ENCODE measurements at regions not wholly inside any gene's neighbourhood (a gene's known extent, or its start where the extent isn't known, plus 50 kb on each side); places are given as distances from the start of the nearest gene placed in this dataset.
"Not testable (repeated sequence)": the region's sequence is repeated elsewhere in the genome, so short reads cannot be mapped to it uniquely, and the experiment has no call there.

GRCh38 chr10:28444031-28444430 is 88.9 kb upstream of the WAC start:
- no peak for DNase-seq (ENCODE audit: low read depth)

- DNase-seq (ENCODE audit: low read depth) = no peak
Measured at GRCh38 chr10:28445516-28445915, 87.4 kb upstream of the WAC start.

- DNase-seq (ENCODE audit: low read depth) = no peak
Measured at GRCh38 chr10:28449382-28449781, 83.5 kb upstream of the WAC start.

DNA sequence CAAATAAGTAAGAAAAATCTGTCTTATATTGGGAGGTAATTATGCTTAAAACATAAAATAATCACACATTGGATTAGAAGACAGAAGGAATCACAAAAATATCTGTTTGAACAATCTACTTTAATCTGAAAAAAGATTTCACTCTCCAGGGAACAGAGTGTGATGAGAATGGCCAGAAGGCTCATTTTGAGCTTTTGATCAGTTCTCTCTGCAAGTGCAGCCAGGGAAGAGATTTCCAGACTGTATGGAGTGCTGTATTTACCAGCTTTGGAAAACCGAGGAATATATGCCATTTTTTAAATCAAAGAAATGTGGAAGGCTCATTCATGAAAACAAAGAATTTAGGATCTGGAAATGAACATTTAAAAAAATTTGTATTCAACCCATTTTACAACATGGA is 83.0 kb upstream of the WAC start:
- no peak for DNase-seq (ENCODE audit: low read depth)

- no peak for DNase-seq (ENCODE audit: low read depth)
Measured at GRCh38 chr10:28453926-28454325, 79.0 kb upstream of the WAC start.

DNA sequence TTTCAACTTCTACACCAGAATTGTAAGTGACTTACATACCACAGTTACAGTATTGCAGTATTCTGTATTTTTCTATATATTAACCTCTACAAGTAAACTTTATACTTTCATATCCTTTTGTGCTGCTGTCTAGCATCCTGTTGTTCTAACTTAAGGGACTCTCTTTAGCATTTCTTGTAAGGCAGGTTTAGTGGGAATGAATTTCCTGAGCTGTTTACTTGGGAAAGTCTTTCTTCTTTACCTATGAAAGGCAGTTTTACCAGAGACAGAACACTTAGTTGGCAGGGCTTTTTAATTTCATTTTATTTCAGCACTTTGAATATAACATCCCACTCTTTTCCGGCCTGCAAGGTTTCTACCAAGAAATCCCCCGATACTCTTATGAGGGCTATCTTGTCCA is 75.8 kb upstream of the WAC start:
- DNase-seq (ENCODE audit: low read depth) = no peak

- not testable (repeated sequence) for DNase-seq (ENCODE audit: low read depth)
Measured at GRCh38 chr10:28457873-28458272, 75.0 kb upstream of the WAC start.

- no peak for DNase-seq (ENCODE audit: low read depth)
Measured at GRCh38 chr10:28459453-28460144, 73.3 kb upstream of the WAC start.

GRCh38 chr10:28463141-28463540 is 69.8 kb upstream of the WAC start:
- DNase-seq (ENCODE audit: low read depth) = no peak

GRCh38 chr10:28463676-28464395 is 69.1 kb upstream of the WAC start:
- DNase-seq (ENCODE audit: low read depth) = no peak

DNA sequence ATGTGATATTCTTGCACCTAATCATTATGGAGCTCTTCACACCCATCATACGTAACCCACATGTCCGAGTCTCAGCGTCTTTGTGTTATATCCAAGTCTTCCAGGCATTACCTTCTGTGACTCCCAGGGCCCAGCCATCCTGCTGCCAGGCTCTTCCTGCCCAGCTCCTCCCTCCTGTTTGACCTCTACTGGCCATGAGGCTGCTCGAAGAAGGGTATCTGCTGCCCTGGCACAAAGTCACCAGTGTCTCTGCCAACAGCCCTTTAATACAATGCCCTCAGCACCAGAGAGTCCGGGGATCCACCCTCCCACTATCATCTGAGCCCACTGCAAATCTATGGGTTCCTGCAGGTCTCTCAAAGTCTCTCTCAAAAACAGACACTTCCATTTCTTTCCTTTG is 65.3 kb upstream of the WAC start:
- no peak for DNase-seq (ENCODE audit: low read depth)

DNA sequence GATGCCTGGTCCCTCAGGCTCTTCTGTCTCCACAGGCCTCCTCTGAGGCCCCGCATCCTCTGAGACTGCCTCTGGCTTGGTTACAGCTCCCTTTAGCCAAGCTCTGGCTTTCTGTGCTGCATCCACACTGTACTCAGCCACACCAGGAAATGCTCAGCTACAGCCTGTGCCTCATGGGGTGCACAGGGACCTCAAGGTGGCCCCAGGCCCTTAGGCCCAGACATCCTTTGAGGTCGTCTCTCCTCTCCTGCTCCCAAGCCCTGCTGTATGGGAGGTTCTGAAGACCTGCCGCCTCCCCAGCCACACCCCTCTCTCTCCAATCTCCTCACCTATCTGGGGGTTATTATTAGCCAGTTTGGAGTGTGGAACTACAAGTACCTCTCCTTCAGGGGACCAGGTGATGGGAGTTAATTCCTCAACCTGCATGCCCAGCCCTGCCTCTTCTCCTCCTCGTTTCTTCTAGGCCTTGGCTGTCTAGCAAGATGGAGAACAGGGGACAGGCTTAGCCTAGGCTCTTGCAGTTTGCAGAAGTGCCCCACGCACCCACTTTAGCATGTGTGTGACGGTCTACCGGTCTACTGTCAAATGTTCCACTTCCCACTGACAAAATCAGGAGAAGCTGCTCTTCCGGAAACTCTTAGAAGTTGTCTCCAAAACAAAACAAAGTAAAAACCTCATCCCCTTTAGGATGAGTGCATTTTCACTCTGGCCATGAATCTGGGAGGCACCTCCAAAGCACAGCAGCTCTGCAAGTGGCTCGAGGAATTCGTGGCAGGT is 64.0 kb upstream of the WAC start:
- no peak for DNase-seq (ENCODE audit: low read depth)

GRCh38 chr10:28470873-28471651 is 61.9 kb upstream of the WAC start:
- DNase-seq (ENCODE audit: low read depth) = no peak

GRCh38 chr10:28471652-28472050 is 61.3 kb upstream of the WAC start:
- no peak for DNase-seq (ENCODE audit: low read depth)

GRCh38 chr10:28478646-28479045 is 54.3 kb upstream of the WAC start:
- no peak for DNase-seq (ENCODE audit: low read depth)

- no peak for DNase-seq (ENCODE audit: low read depth)
Measured at GRCh38 chr10:28479425-28479865, 53.5 kb upstream of the WAC start.

DNA sequence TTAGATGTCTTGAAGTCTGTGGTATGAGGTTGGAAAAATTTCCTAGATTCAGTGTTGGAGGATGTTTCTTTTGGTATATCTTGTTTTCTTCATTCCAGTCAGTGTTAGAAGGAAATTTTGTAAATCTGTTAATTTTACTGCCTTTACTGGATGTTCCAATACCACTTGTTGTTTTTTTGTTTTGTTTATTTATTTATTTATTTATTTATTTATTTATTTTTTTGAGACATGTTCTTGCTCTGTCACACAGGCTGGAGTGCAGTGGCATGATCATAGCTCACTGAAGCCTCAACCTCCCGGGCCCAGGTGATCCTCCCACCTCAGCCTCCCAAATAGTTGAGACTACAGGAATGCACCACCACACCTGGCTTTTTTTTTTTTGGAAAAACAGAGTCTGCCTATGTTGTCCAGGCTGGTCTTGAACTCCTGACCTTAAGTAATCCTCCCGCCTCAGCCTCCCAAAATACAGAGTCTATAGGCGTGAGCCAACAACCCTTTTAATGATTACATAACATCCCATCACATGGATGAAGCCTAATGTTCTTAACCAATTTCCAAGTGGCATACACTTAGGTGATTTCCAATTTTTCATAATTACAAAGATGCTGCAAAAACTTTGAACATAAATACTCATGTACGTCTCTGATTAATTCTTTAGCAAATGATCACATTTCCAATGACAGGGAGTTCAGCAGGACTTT is 52.8 kb upstream of the WAC start:
- no peak for DNase-seq (ENCODE audit: low read depth)

GRCh38 chr10:28480628-28480965 is 52.3 kb upstream of the WAC start:
- DNase-seq (ENCODE audit: low read depth) = no peak

- not testable (repeated sequence) for DNase-seq (ENCODE audit: low read depth)
Measured at GRCh38 chr10:28481346-28481745, 51.6 kb upstream of the WAC start.

DNA sequence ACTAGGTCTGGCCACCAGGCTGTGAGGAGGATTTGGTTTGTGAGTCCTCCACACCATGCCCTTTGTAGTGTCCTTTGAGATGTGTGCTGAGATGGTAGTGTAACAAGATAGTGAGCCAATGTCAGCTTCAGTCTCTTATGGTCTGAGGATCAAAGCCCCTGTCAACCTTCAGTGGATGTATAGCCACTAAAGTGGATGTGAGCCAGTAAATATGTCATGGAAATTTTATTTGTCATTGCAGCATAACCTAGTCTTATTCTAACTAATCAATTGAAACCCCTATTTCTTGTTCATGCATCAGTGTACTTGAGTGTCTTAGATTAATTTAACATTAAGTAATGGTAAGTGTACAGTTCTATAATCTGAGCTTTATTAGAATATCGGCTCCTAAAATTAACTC is 51.0 kb upstream of the WAC start:
- DNase-seq (ENCODE audit: low read depth) = no peak

Data from stimulated activated CD4-positive, alpha-beta T cell treated with anti-CD3 and anti-CD28 coated beads, Interleukin-2, amount 100 ng/mL, for 4 hours (primary cell).